ENCODE measurements at regions not wholly inside any gene's neighbourhood (a gene's known extent, or its start where the extent isn't known, plus 50 kb on each side); places are given as distances from the start of the nearest gene placed in this dataset.
A peak's percentile ranks its signal among the peaks of the same experiment; 100 is the strongest.

DNA sequence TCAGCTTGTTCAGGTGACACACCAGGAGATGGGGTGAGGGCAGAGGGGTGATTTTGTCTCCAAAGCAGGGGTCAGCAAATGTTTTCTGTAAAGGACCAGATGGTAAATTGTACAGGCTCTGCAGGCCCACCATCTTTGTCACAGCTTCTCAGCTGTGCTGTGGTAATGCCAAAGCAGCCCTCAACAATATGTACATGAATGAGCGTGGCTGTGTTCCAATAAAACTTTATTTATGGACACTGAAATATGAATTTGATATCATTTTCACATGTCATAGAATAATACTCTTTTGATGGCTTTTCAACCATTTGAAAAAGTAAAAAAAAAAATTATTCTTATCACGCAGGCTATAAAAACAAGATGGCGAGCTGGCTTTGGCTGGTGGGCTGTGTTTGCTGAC is 206.4 kb upstream of the RPL38 start:
- Histone ChIP-seq H3K9me3 (ENCODE audit: low read length) (no peaks in the 10 kb centered on the region), H3K27ac (ENCODE audit: low read length) (no peak overlapping the region), H3K79me2 (ENCODE audit: low read length) (no peaks in the 10 kb centered on the region), H3K9ac (ENCODE audit: low read length) (no peak overlapping the region), H3K4me1 (ENCODE audit: insufficient read depth, low read length) (no peaks in the 10 kb centered on the region), H3F3A (ENCODE audit: low read length, unreplicated experiment) (no peaks in the 10 kb centered on the region), H3K9me2 (replicated peaks; ENCODE audit: low read length) (no peaks in the 10 kb centered on the region), H3K36me3 (ENCODE audit: low read depth, low read length) (no peaks in the 10 kb centered on the region), H3K4me2 (ENCODE audit: low read length) (no peak overlapping the region), H3K4me3 (ENCODE audit: low read length) (no peak overlapping the region), H3K27me3 (ENCODE audit: low read length) (peaks cover 11% of the 10 kb centered on the region), H2AFZ (ENCODE audit: low read length) (no peak overlapping the region), H4K20me1 (ENCODE audit: low read length) (no peaks in the 10 kb centered on the region)
- no peak for ATAC-seq
- DNase-seq = no peak
- POLR2A ChIA-PET (ENCODE audit: unreplicated experiment) = no interaction called here
- no peak for TF ChIP-seq EZH2 (IDR thresholded peaks at IDR 0.05; ENCODE audit: low read length, unreplicated experiment)
- BruUV-seq (replicated peaks) = no TSS peak
- intact Hi-C loops (cut with micrococcal nuclease) = no loop called here
- CTCF ChIA-PET = no interaction called here

- H3K4me1 ChIP-seq (ENCODE audit: insufficient read depth, low read length) = no peaks in the 10 kb centered on the region
These were observed 205.2 kb upstream of the RPL38 start for GRCh38 chr17:73998249-73998648.

DNA sequence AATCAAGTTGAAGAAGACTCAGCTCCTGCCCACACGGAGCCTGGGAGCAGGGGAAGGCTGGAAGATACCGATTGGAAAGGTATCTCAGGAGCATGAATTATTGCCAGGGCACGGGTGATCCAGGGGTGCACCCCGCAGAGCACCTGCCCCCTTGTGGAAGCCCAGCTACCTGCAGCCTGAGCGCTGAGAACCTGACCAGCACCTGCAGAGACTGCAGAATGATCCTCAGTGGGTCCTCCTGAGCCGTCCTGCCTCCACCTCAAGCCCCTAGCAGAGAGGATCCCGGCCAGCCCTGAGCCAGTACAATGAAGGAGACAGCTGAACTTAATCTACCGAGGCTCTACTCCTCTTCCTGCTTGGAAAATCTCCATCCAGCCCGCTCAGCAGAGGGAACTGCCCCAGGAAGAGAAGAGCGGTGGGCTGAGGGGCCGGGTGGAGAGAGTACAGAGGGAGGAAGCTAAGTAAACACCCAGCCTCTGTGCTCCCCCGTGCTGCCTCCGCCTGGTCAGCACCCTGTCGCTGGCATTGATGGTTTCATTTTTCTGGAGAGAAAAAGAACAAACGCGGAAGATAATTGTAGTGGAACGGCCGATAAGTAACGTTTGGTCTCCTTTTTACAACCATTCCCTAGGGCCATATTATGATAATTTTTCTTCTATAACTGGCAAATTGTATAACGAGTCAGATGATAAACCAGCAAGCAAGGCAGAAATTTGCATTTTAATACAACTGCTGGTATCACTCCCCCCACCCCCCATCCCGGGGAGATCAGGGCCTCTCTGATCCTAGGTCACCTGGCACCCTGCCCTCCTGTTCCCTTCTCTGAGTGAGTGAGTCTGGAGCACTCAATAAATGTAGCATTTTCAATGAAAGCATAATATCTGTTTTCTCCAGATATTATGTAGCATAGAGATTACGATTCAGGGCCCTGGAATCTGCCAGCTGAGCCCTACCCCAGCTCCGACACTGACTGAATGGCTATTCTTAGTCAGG is 204.5 kb upstream of the RPL38 start:
- H4K20me1 ChIP-seq (ENCODE audit: low read length) = no peaks in the 10 kb centered on the region
- no peaks in the 10 kb centered on the region for H3K79me2 ChIP-seq (ENCODE audit: low read length)
- H3K27me3 ChIP-seq (ENCODE audit: low read length) = peaks cover 23% of the 10 kb centered on the region; the same call in 1 of the 2 replicates
- DNase-seq (peak; percentile 74), ATAC-seq (peak; percentile 91)
- H3K4me3 ChIP-seq (ENCODE audit: low read length) = no peak overlapping the region
- H3K4me1 ChIP-seq (ENCODE audit: insufficient read depth, low read length) = no peaks in the 10 kb centered on the region
- H3K9me3 ChIP-seq (ENCODE audit: low read length) = no peaks in the 10 kb centered on the region
- no TSS peak for BruUV-seq (replicated peaks)
- H3K9me2 ChIP-seq (replicated peaks; ENCODE audit: low read length) = no peaks in the 10 kb centered on the region
- H3K36me3 ChIP-seq (ENCODE audit: low read depth, low read length) = no peaks in the 10 kb centered on the region
- no peak for TF ChIP-seq EZH2 (IDR thresholded peaks at IDR 0.05; ENCODE audit: low read length, unreplicated experiment)
- TF ChIP-seq, protein P1, sequence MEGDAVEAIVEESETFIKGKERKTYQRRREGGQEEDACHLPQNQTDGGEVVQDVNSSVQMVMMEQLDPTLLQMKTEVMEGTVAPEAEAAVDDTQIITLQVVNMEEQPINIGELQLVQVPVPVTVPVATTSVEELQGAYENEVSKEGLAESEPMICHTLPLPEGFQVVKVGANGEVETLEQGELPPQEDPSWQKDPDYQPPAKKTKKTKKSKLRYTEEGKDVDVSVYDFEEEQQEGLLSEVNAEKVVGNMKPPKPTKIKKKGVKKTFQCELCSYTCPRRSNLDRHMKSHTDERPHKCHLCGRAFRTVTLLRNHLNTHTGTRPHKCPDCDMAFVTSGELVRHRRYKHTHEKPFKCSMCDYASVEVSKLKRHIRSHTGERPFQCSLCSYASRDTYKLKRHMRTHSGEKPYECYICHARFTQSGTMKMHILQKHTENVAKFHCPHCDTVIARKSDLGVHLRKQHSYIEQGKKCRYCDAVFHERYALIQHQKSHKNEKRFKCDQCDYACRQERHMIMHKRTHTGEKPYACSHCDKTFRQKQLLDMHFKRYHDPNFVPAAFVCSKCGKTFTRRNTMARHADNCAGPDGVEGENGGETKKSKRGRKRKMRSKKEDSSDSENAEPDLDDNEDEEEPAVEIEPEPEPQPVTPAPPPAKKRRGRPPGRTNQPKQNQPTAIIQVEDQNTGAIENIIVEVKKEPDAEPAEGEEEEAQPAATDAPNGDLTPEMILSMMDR (conservative IDR thresholded peaks at IDR 0.05; ENCODE audit: low read depth, low read length) = peak; percentile 90
- H3F3A ChIP-seq (ENCODE audit: low read length, unreplicated experiment) = no peaks in the 10 kb centered on the region
- H3K27ac ChIP-seq (ENCODE audit: low read length) = no peak overlapping the region
- CTCF ChIA-PET = no interaction called here
- POLR2A ChIA-PET (ENCODE audit: unreplicated experiment) = no interaction called here
- intact Hi-C loops (cut with micrococcal nuclease) = no loop called here
- H2AFZ ChIP-seq (ENCODE audit: low read length) = no peak overlapping the region
- H3K9ac ChIP-seq (ENCODE audit: low read length) = no peak overlapping the region
- no peak overlapping the region for H3K4me2 ChIP-seq (ENCODE audit: low read length)

More at GRCh38 chr17:73998249-73998648, 205.2 kb upstream of the RPL38 start:
- Histone ChIP-seq H3K4me2 (ENCODE audit: low read length) (no peak overlapping the region), H3K9ac (ENCODE audit: low read length) (no peak overlapping the region), H3K27me3 (ENCODE audit: low read length) (peaks cover 16% of the 10 kb centered on the region), H3K4me3 (ENCODE audit: low read length) (no peak overlapping the region), H3K9me3 (ENCODE audit: low read length) (no peaks in the 10 kb centered on the region), H3K27ac (ENCODE audit: low read length) (no peak overlapping the region), H3F3A (ENCODE audit: low read length, unreplicated experiment) (no peaks in the 10 kb centered on the region), H3K36me3 (ENCODE audit: low read depth, low read length) (no peaks in the 10 kb centered on the region), H3K9me2 (replicated peaks; ENCODE audit: low read length) (no peaks in the 10 kb centered on the region), H4K20me1 (ENCODE audit: low read length) (no peaks in the 10 kb centered on the region), H3K79me2 (ENCODE audit: low read length) (no peaks in the 10 kb centered on the region), H2AFZ (ENCODE audit: low read length) (no peak overlapping the region)
- no TSS peak for BruUV-seq (replicated peaks)
- DNase-seq (no peak), ATAC-seq (no peak)
- POLR2A ChIA-PET (ENCODE audit: unreplicated experiment) = no interaction called here
- TF ChIP-seq, protein P1 (conservative IDR thresholded peaks at IDR 0.05; ENCODE audit: low read depth, low read length) = no peak
- TF ChIP-seq EZH2phosphoT487 (IDR thresholded peaks at IDR 0.05; ENCODE audit: borderline replicate concordance, low read length) (no peak), EZH2 (IDR thresholded peaks at IDR 0.05; ENCODE audit: low read length, unreplicated experiment) (no peak)
- CTCF ChIA-PET = no interaction called here
- intact Hi-C loops (cut with micrococcal nuclease) = no loop called here

All from PC-3 (cell line).